ENCODE measurements at regions not wholly inside any gene's neighbourhood (a gene's known extent, or its start where the extent isn't known, plus 50 kb on each side); places are given as distances from the start of the nearest gene placed in this dataset.
"Not testable (repeated sequence)": the region's sequence is repeated elsewhere in the genome, so short reads cannot be mapped to it uniquely, and the experiment has no call there.

- DNase-seq = no peak
Observed at GRCh38 chr7:68121655-68122054, 1125.0 kb downstream of the TYW1 start.

GRCh38 chr7:68122801-68123200 is 1126.2 kb downstream of the TYW1 start:
- no peak for DNase-seq

DNA sequence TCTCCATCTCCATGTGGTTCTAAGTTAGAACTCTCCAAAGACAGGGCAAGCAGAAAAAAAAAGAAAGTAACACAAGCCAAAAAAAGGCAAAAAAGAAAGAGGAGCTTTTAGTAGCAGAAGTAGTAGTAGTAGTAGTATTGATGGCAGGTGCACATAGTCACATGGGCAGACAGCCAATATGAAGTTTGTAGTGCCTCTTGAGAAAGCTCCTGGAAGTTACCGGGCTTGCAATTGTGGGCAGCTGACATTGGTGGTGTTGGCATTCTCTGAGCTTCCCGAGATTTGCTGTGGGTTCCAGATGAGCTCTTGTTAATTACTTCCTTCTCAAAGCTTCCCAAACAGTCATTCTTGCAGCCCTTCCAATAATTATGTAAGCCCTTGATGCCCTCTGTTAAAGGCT is 1128.5 kb downstream of the TYW1 start:
- no peak for DNase-seq

- DNase-seq = no peak
Observed at GRCh38 chr7:68133045-68133444, 1136.4 kb downstream of the TYW1 start.

DNA sequence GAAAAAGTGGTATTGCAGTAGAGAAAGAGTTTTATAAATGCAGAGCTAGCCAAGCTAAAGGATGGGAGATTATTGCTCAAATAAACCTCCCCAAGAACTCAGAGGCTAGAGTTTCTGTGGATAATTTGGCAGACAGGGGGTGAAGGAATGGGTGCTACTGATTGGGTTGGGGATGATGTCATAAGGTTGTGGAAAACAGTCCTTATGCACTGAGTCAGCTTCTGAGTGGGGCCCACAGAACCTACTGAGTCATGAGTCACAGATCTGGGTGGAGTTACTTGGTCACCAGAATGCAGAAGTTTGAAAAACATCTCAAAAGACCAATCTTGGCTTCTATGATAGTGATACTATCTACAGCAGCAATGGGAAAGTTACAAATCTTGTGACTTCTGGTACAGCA is 1146.7 kb downstream of the TYW1 start:
- no peak for DNase-seq

- DNase-seq = no peak
Observed at GRCh38 chr7:68146983-68147382, 1150.3 kb downstream of the TYW1 start.

- no peak for DNase-seq
Observed at GRCh38 chr7:68147614-68148238, 1151.1 kb downstream of the TYW1 start.

DNA sequence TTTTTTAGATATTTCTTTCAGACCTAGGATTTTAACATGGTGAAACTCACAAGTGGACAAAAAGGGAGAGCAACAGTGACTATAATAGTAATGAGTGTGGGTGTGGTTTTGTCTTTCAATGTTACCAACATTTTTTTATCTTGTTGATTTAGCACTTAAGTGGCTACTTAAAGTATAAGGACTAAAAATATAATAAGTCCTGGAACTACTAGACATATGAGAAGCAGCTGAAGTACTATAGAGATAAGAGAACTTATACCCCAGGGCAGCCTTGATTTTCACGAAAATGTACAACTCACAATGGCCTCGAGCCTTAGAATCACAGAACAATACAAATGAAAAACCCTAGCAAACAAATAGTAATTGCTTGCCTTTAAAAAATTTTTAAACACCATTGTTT is 1151.8 kb downstream of the TYW1 start:
- DNase-seq = no peak

GRCh38 chr7:68152205-68152604 is 1155.6 kb downstream of the TYW1 start:
- DNase-seq = no peak

DNA sequence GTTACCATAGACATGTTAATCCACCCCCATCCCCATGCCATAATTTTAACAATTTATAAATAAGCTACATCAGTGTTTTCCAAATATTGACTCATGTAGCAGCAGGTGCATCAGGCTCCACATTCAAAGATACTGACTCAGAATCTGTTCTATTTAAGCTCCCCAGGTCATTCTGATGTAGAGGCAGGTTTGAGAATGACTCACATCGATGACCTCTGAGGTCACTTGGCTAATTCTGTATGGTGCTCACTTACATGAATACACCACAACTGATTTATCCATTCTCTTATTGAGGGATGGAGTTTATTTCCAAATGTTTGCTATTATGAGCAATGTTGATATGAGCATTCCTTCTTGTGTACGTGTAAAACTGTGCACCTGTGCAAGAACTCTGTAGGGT is 1159.0 kb downstream of the TYW1 start:
- DNase-seq = no peak

- DNase-seq = no peak
Observed at GRCh38 chr7:68158686-68159295, 1162.2 kb downstream of the TYW1 start.

- DNase-seq = no peak
Observed at GRCh38 chr7:68162712-68163111, 1166.1 kb downstream of the TYW1 start.

- DNase-seq = no peak
Observed at GRCh38 chr7:68166525-68166924, 1169.9 kb downstream of the TYW1 start.

GRCh38 chr7:68173513-68173912 is 1176.9 kb downstream of the TYW1 start:
- DNase-seq = no peak

DNA sequence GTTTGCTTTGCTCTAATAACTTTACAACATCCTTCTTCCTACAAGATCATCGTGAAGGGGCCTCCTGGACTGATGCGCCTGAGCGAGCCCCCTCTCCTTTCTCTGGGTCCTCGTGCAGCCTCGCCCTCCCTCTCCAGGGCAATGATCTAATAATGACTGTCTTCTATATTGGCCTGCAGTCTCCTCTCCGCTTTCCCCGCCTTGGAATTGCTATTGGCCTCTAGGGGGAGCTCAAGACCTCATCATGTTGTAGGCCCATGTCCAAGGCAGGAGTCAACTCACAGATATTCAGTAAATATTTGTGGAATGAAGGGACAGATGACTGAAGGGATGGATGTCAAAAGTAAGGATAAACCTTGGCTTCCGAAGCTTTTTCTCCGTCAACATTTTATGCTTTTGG is 1180.3 kb downstream of the TYW1 start:
- DNase-seq = no peak

DNA sequence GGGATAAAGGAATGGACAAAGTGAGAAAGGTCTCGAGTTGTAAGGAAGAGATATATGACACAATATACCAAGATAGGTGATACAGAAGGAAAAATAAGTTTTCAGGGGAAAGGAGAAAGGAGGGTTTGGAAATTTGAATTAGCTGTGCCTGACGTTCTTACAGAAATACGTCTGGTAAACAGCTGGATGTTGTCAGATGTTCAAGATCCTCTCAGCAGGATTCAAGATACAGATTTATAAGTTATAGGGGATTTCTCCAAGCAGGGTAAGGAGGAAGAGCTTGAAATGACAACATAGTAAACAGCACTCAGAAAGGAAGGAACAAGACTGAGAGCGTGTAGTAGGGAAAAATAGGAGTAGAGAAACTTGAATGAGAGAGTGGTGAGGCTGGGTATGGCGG is 1184.1 kb downstream of the TYW1 start:
- no peak for DNase-seq

DNA sequence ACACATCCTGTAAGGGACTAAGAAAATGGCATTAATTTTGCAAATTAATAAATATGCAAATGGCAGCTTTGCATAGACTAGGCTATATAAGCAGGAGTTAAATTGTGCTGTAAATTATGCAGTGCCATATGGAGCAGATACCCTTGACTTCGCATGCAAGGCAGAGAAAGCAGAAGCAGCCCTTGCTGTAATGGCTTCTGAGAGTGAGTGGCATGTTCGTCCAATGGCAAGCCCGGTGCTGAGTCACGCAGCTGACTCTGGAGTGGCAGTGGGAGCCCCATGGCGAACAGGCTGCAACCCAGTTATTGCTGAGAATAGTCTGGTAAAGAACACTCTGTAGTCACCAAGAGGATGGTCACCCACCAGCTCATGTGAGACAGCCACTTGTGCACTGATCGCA is 1186.5 kb downstream of the TYW1 start:
- DNase-seq = no peak

DNA sequence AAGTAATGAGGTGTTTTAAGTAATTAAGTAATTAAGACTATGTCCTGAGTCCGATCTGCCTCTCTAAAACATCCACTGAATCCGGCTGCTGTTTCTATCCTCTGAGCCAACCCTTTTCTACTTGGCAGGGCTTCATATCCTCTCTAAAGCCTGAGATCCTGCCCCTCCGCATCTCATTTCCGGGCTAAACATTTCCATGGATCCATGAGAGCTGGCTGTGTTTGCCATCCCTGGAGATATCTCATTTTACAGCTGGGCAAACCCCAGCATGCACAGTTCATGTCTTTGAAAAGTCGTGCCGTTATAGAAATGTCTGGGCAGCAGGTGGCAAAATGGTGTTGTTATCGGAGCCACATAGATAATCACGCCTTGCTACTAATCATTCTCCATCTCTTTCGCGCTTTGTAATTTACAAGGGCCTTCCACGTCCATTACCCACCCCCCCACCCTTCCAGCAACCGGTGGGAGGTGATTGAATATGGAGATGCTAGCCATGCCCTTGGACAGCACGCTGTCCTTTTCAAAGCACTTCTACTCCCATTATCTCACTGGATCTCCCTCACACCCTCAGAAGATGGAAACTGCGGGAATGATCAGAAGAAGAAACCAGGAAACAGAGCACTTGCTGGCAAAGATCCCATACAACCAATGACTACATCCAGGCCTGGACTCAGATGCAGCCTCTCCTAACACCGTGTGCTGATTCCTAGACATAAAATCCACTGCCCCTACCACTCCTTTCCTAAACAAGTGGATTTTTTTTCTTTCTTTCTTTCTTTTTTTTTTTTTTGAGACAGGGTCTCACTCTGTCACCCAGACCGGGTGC is 1189.2 kb downstream of the TYW1 start:
- no peak for DNase-seq

GRCh38 chr7:68187532-68187931 is 1190.9 kb downstream of the TYW1 start:
- DNase-seq = no peak

DNA sequence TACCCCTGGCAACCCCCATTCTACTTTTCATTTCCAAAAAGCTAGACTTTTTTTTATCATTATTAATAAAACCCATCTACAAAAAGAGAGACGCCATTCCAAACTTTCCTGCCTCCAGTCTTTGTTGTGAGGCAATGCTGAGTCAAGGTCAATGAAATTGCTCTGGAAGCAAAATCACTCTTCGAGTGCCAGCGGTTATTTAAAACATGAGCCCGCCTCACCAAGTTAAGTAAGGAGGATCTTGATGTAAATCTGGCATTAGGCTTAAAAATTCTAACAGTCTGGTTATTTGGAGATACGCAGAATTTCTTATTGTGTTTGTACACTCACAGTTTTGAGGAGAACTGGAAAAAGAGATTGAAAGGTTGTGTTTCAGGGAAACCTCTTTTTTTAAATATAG is 1196.3 kb downstream of the TYW1 start:
- DNase-seq = no peak

- not testable (repeated sequence) for DNase-seq
Observed at GRCh38 chr7:68195642-68196041, 1199.0 kb downstream of the TYW1 start.

- DNase-seq = no peak
Observed at GRCh38 chr7:68200051-68200670, 1203.5 kb downstream of the TYW1 start.

DNA sequence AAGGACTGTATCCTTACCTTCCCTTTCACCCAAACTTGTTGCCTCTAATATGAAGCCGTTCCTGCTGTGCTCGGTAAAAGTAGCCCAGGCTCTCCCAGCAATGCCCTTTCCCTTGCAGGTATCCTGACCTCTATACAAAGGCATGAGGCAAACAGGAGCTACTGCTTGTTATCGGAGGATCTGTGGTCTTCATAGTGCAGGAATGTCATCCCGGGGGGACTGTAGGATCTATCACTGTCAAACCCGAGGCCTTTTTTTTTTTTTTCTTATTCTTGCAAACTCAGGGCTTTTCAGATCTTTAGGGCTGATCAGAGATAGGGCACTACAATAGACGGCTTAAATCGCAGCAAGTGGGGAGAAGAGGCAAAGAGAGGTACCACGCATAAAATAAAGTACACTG is 1206.6 kb downstream of the TYW1 start:
- no peak for DNase-seq

- DNase-seq = no peak
Observed at GRCh38 chr7:68205826-68206225, 1209.2 kb downstream of the TYW1 start.

Data from GOT3 (cell line).